Mammary epithelial cell (primary cell): ENCODE measurements at regions not wholly inside any gene's neighbourhood (a gene's known extent, or its start where the extent isn't known, plus 50 kb on each side); places are given as distances from the start of the nearest gene placed in this dataset.

Experiments
- EZH2 ChIP-seq: IDR thresholded peaks from 2 replicates; pipeline ENCODE4 v1.6.1; 2012; ENCODE audit warnings: low read length, inconsistent platforms, borderline replicate concordance
- TF ChIP-seq, protein P1 (sequence below), 2 donors: IDR thresholded peaks in 1 of 2; conservative IDR thresholded peaks in 1 of 2; 2 replicates each; pipeline ENCODE4 v1.5.1; 2011 to 2012; ENCODE audit warnings: inconsistent platforms in 2 of 2, low read length in 2 of 2, mild to moderate bottlenecking in 2 of 2, control low read depth in 1 of 2, low read depth in 1 of 2; ENCODE audit not compliant: insufficient read depth in 1 of 2; ENCODE audit errors: extremely low read depth in 1 of 2

DNA sequence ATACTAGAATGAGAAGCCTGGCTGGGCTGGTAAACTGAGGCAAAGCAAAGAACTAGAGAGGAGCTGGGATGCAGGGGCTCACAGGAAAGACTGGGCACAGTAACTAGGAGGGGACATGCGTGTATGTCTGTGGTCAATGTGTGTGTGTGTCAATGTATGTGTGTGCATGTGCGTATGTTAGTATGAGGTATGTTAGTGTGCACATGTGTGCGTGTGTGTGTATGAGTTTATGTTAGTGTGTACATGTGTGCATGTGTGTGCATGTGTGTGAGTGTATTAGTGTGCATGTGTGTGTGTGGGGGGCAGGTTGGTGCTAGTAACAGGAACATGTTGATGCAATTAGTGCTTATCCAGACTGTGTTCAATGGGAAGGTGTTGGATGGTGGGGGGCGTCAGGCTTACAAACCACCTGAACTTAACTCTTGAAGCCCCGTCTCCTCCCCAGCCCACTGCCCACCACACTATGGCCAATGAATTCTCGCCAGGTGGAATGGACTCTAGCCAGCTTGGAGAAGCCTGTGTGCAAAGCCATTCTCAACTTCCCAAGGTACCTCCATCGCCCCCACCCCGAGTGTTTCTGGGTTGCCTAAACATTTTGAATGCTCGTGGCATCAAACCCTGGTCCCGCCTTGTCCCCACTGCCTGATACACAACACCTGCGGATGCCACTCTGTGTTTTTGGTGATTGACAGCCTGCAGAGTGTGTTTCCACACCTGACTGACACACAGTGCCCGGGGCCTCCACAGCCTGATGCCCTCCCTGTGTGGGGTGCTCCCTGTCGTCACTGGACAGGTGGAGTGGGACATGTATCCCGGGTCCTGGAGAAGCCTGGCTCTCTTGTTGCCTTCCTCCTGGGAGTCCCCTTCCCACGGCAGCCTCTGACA is 90.1 kb upstream of the ASB18 start:
- TF ChIP-seq, protein P1, sequence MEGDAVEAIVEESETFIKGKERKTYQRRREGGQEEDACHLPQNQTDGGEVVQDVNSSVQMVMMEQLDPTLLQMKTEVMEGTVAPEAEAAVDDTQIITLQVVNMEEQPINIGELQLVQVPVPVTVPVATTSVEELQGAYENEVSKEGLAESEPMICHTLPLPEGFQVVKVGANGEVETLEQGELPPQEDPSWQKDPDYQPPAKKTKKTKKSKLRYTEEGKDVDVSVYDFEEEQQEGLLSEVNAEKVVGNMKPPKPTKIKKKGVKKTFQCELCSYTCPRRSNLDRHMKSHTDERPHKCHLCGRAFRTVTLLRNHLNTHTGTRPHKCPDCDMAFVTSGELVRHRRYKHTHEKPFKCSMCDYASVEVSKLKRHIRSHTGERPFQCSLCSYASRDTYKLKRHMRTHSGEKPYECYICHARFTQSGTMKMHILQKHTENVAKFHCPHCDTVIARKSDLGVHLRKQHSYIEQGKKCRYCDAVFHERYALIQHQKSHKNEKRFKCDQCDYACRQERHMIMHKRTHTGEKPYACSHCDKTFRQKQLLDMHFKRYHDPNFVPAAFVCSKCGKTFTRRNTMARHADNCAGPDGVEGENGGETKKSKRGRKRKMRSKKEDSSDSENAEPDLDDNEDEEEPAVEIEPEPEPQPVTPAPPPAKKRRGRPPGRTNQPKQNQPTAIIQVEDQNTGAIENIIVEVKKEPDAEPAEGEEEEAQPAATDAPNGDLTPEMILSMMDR (conservative IDR thresholded peaks at IDR 0.05 in 1 of 2, IDR thresholded peaks at IDR 0.05 in 1 of 2; ENCODE audit: extremely low read depth in 1 of 2, insufficient read depth in 1 of 2, low read depth in 1 of 2, low read length in 2 of 2): no peak
- TF ChIP-seq EZH2: no peak
